Ovary (tissue), 7 donors: ENCODE measurements at regions not wholly inside any gene's neighbourhood (a gene's known extent, or its start where the extent isn't known, plus 50 kb on each side); places are given as distances from the start of the nearest gene placed in this dataset.

ENCODE experiments used
- DNase-seq, 5 donors: peaks; one replicate each; pipeline ENCODE4 v3.0.0-alpha.2; 2019 to 2020
- H3K27ac ChIP-seq, 2 donors: fragments of 200-600 bp; one replicate each; pipeline versions ENCODE4 v1.5.1 to v1.8.0; 2019 to 2022
- H3K27me3 ChIP-seq: fragments of 200-600 bp; one replicate; pipeline ENCODE4 v1.8.0; 2022
- H3K36me3 ChIP-seq: fragments of 200-600 bp; sonication (generic); one replicate; pipeline ENCODE4 v1.5.1; 2019
- H3K4me1 ChIP-seq: one replicate; pipeline ENCODE4 v1.8.1; 2013; ENCODE audit warnings: mild to moderate bottlenecking, moderate library complexity; ENCODE audit not compliant: insufficient read depth
- H3K4me3 ChIP-seq: fragments of 200-600 bp; sonication (generic); one replicate; pipeline ENCODE4 v1.5.1; 2017
- H3K9me3 ChIP-seq, 2 donors: fragments of 200-600 bp in 1 of 2; sonication (generic) in 1 of 2; one replicate each; pipeline versions ENCODE4 v1.5.1 to v1.8.1; 2013 to 2019; ENCODE audit warnings: mild to moderate bottlenecking in 1 of 2, moderate library complexity in 1 of 2
- CTCF ChIP-seq, 3 donors: fragments of 450-650 bp in 2 of 3; fragments of 200-600 bp in 1 of 3; IDR thresholded peaks; one replicate each; pipeline versions ENCODE4 v1.5.1 to v1.8.0; 2016 to 2022; ENCODE audit warnings: antibody characterized with exemption in 3 of 3, mild to moderate bottlenecking in 1 of 3
- EP300 ChIP-seq: sonication (generic); formaldehyde crosslinking; IDR thresholded peaks from one replicate; pipeline ENCODE4 v1.6.1; 2017; ENCODE audit warnings: antibody characterized with exemption
- POLR2A ChIP-seq: fragments of 450-650 bp; IDR thresholded peaks from one replicate; pipeline ENCODE4 v1.6.1; 2017; ENCODE audit warnings: antibody characterized with exemption, mild to moderate bottlenecking, moderate library complexity
- WGBS, 3 donors: extraction: QIAGEN DNeasy Blood & Tissue Kit in 1 of 3; methylation state at CpG; one replicate each; pipeline versions ENCODE4 v1.1.5 to v1.1.7; 2013 to 2017; 5-methylcytosine and 5-hydroxymethylcytosine counted together
- intact Hi-C, 4 donors: fragments of 100-400 bp; cut with DNase I; formaldehyde crosslinking; loops; one replicate each; pipeline versions ENCODE4 v1.11.0 to v1.15.1; 2022 to 2023
- donor health status: DM: no; HTN: no; CAD: no; lungs with moderate emphysema.
- donor health status: DM: no; HTN: no; CAD: no.
- donor health status: Bipolar disorder and iron deficiency.
- donor health status: DM: no; HTN: no; CAD: no.
- donor health status: DM: yes; HTN: yes; CAD: no.

GRCh38 chr5:97907646-97908400 is 724.8 kb upstream of the RIOK2 start:
- TF ChIP-seq CTCF (IDR thresholded peaks at IDR 0.05): no peak
- no peak for TF ChIP-seq POLR2A
- no peak for TF ChIP-seq EP300
- intact Hi-C loops: no loop called here
- no peak for DNase-seq
- Histone ChIP-seq H3K9me3 (no peaks in the 10 kb centered on the region), H3K27me3 (no peaks in the 10 kb centered on the region), H3K4me3 (no peak overlapping the region), H3K27ac (no peak overlapping the region), H3K36me3 (no peaks in the 10 kb centered on the region), H3K4me1 (no peaks in the 10 kb centered on the region)
- 96 to 97% (median 96%) methylated on average over 3 of the region's 3 CpGs for WGBS, 3 donors

- Histone ChIP-seq H3K4me3 (no peak overlapping the region), H3K27me3 (no peaks in the 10 kb centered on the region), H3K27ac (no peak overlapping the region), H3K9me3 (no peaks in the 10 kb centered on the region), H3K36me3 (no peaks in the 10 kb centered on the region), H3K4me1 (no peaks in the 10 kb centered on the region)
- 89 to 100% (median 92%) methylated on average over 1 of the region's 1 CpG for WGBS, 3 donors
- DNase-seq: no peak
- TF ChIP-seq POLR2A: no peak
- TF ChIP-seq EP300: no peak
- TF ChIP-seq CTCF (IDR thresholded peaks at IDR 0.05): no peak
- intact Hi-C loops: no loop called here
Observed at GRCh38 chr5:97909541-97909940, 726.5 kb upstream of the RIOK2 start.

- no peak for DNase-seq
- intact Hi-C loops: no loop called here
- H3K4me1 ChIP-seq: no peaks in the 10 kb centered on the region
- 97% methylated on average over 1 of the region's 1 CpG for WGBS, 3 donors
- TF ChIP-seq EP300: no peak
- TF ChIP-seq POLR2A: no peak
- TF ChIP-seq CTCF (IDR thresholded peaks at IDR 0.05): no peak
- no peak overlapping the region for H3K4me3 ChIP-seq
- H3K27ac ChIP-seq: no peak overlapping the region
- H3K27me3 ChIP-seq: no peaks in the 10 kb centered on the region
- no peaks in the 10 kb centered on the region for H3K36me3 ChIP-seq
- H3K9me3 ChIP-seq: no peaks in the 10 kb centered on the region
Observed at GRCh38 chr5:97914483-97914882, 731.4 kb upstream of the RIOK2 start.

- intact Hi-C loops: no loop called here
- Histone ChIP-seq H3K27ac (no peak overlapping the region), H3K27me3 (no peaks in the 10 kb centered on the region), H3K9me3 (no peaks in the 10 kb centered on the region), H3K36me3 (no peaks in the 10 kb centered on the region), H3K4me3 (no peak overlapping the region), H3K4me1 (no peaks in the 10 kb centered on the region)
- TF ChIP-seq EP300 (no peak), POLR2A (no peak), CTCF (IDR thresholded peaks at IDR 0.05) (no peak)
- WGBS, 3 donors: 75 to 83% (median 82%) methylated on average over 1 of the region's 1 CpG
- DNase-seq: no peak
Observed at GRCh38 chr5:97915106-97915505, 732.1 kb upstream of the RIOK2 start.
